Progenitor cell of endocrine pancreas (in vitro differentiated cells): ENCODE measurements at regions not wholly inside any gene's neighbourhood (a gene's known extent, or its start where the extent isn't known, plus 50 kb on each side); places are given as distances from the start of the nearest gene placed in this dataset.

Source experiments
- DNase-seq: peaks from one replicate; pipeline ENCODE4 v3.0.0; 2021; ENCODE audit warnings: low spot score; ENCODE audit not compliant: unreplicated experiment
- H3K27ac Mint-ChIP-seq: 2 replicates; pipeline ENCODE4 v1.8.0; 2021; ENCODE audit warnings: mild to moderate bottlenecking, moderate library complexity, mixed read lengths
- H3K27me3 Mint-ChIP-seq: 2 replicates; pipeline ENCODE4 v1.8.0; 2021; ENCODE audit warnings: mixed read lengths
- H3K36me3 Mint-ChIP-seq: 2 replicates; pipeline ENCODE4 v1.8.0; 2022; ENCODE audit warnings: mixed read lengths; ENCODE audit not compliant: insufficient read depth
- H3K4me1 Mint-ChIP-seq: 2 replicates; pipeline ENCODE4 v1.8.0; 2021; ENCODE audit warnings: low read depth, mixed read lengths
- H3K4me3 Mint-ChIP-seq: 2 replicates; pipeline ENCODE4 v1.8.0; 2021; ENCODE audit warnings: low read depth, mild to moderate bottlenecking, moderate library complexity, mixed read lengths
- H3K9me3 Mint-ChIP-seq: 2 replicates; pipeline ENCODE4 v1.8.0; 2021; ENCODE audit warnings: low read depth, mixed read lengths
- TF ChIP-seq, protein P1 (sequence below): fragments of 200-600 bp; sonication (generic); IDR thresholded peaks from one replicate; pipeline ENCODE4 v1.5.0; 2021; ENCODE audit warnings: antibody characterized with exemption, mild to moderate bottlenecking; ENCODE audit not compliant: unreplicated experiment

GRCh38 chr18:37779220-37779619 lies 213.6 kb upstream of the CELF4 start:
- H3K9me3 Mint-ChIP-seq: peaks cover 3% of the 10 kb centered on the region
- no peak overlapping the region for H3K27ac Mint-ChIP-seq
- peaks cover 21% of the 10 kb centered on the region for H3K27me3 Mint-ChIP-seq
- H3K4me1 Mint-ChIP-seq: no peaks in the 10 kb centered on the region
- H3K4me3 Mint-ChIP-seq: no peak overlapping the region
- H3K36me3 Mint-ChIP-seq: no peaks in the 10 kb centered on the region
- DNase-seq: no peak
- TF ChIP-seq, protein P1, sequence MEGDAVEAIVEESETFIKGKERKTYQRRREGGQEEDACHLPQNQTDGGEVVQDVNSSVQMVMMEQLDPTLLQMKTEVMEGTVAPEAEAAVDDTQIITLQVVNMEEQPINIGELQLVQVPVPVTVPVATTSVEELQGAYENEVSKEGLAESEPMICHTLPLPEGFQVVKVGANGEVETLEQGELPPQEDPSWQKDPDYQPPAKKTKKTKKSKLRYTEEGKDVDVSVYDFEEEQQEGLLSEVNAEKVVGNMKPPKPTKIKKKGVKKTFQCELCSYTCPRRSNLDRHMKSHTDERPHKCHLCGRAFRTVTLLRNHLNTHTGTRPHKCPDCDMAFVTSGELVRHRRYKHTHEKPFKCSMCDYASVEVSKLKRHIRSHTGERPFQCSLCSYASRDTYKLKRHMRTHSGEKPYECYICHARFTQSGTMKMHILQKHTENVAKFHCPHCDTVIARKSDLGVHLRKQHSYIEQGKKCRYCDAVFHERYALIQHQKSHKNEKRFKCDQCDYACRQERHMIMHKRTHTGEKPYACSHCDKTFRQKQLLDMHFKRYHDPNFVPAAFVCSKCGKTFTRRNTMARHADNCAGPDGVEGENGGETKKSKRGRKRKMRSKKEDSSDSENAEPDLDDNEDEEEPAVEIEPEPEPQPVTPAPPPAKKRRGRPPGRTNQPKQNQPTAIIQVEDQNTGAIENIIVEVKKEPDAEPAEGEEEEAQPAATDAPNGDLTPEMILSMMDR: no peak

DNA sequence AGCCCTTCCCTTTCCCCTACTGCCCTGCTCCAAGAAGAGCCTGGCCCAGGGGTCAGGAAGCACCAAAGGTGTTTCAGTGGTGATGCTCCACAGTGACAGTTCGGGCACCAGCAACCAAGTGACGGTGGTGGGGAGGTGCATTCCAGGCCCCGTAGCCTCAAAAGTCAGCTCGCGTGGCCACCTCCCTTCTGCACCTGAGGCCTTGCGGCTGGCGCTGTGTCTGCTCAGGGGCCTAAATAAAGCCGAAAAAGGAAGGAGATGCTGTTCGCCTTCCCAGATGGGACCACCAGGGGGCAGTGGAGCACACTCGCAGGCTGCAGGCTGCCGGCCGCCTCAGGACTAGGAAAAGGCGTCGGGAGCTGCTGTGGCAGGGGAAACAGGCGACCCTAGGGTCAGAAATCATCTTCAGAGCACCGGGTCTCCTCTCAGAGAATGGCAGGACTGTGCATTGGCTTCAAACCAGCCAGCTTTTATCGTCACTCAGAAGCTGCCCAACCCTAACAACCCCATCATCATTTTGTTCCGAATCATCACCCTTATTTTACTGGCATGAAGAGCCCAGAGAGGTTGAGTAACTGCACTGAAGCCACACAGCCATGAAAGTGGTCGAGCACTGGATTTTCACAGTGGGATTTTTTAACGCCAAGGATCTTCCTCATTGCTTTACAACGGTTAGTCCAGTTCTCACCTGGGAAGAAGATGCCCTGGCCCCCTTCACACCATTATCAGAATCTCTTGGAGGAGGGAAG lies 213.0 kb upstream of the CELF4 start:
- DNase-seq: peak; percentile 75
- Mint-ChIP-seq H3K4me1 (no peaks in the 10 kb centered on the region), H3K4me3 (no peak overlapping the region)

GRCh38 chr18:37769826-37770225 lies 204.2 kb upstream of the CELF4 start:
- Mint-ChIP-seq H3K9me3 (no peaks in the 10 kb centered on the region), H3K4me3 (no peak overlapping the region), H3K27me3 (peaks cover 8% of the 10 kb centered on the region), H3K4me1 (no peaks in the 10 kb centered on the region), H3K36me3 (no peaks in the 10 kb centered on the region), H3K27ac (no peak overlapping the region)
- TF ChIP-seq, protein P1: no peak
- no peak for DNase-seq

More for the DNA sequence above, 213.0 kb upstream of the CELF4 start:
- Mint-ChIP-seq H3K27me3 (peaks cover 22% of the 10 kb centered on the region), H3K9me3 (peaks cover 3% of the 10 kb centered on the region), H3K36me3 (no peaks in the 10 kb centered on the region), H3K27ac (no peak overlapping the region)
- TF ChIP-seq, protein P1: peak; percentile 96

GRCh38 chr18:37764541-37765288 lies 199.1 kb upstream of the CELF4 start:
- Mint-ChIP-seq H3K4me1 (no peaks in the 10 kb centered on the region), H3K27me3 (peaks cover 6% of the 10 kb centered on the region), H3K27ac (no peak overlapping the region)

DNA sequence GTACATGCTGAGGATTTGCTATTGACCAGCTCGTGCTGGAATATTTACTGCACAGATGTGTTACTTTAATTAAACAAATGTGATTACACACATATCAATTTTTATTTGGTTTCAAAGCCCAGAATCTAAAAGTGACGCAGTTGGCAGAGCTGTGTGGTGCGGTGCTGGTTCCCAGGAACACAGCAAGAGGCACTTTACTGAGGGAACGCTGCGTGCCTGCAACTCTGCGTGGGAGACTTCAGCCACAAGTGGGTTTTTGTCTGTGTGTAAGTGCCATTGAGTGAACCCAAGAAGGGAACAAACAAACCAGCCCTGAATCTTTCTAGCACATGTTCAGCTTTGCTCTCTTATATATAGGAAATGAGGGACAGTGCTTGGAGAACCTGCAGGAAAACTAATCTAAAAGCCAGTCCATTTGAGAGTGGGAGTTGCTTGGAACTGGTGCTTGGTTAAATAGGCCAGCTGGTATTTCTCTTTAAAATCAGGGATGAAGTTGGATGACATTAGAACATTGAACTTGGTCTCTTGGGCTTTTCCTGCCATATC lies 196.6 kb upstream of the CELF4 start:
- H3K27ac Mint-ChIP-seq: no peak overlapping the region
- TF ChIP-seq, protein P1: no peak
- no peaks in the 10 kb centered on the region for H3K36me3 Mint-ChIP-seq
- H3K4me1 Mint-ChIP-seq: no peaks in the 10 kb centered on the region
- DNase-seq: no peak
- no peaks in the 10 kb centered on the region for H3K9me3 Mint-ChIP-seq
- H3K4me3 Mint-ChIP-seq: no peak overlapping the region
- H3K27me3 Mint-ChIP-seq: peaks cover 6% of the 10 kb centered on the region

More at GRCh38 chr18:37764541-37765288, 199.1 kb upstream of the CELF4 start:
- no peaks in the 10 kb centered on the region for H3K9me3 Mint-ChIP-seq
- no peak overlapping the region for H3K4me3 Mint-ChIP-seq
- TF ChIP-seq, protein P1: no peak
- H3K36me3 Mint-ChIP-seq: no peaks in the 10 kb centered on the region
- no peak for DNase-seq
